ENCODE measurements at regions not wholly inside any gene's neighbourhood (a gene's known extent, or its start where the extent isn't known, plus 50 kb on each side); places are given as distances from the start of the nearest gene placed in this dataset.

DNA sequence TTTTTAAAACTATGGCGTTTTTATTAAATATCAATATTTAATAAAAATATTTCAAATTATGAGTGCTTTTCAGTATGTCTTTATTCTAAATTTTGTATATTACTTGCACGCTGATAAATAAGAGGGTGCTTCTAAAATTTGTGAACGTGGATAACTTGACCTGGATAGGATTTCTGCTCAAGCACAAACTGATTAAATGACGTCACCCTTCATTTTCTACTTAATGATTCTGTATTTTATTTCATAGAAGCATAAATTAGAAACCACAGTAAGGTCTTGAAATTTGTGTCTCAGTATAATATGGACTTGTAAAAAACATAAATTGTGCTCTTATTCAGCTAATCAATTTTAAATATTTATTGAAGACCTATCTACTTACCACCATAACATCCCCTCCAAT lies 903.7 kb downstream of the ROBO2 start:
- DNase-seq, result no peak
- H3K36me3 Mint-ChIP-seq (ENCODE audit: low read depth), result no peaks in the 10 kb centered on the region
- ChIA-PET POLR2A (no interaction called here), CTCF (no interaction called here)
- H3K4me1 Mint-ChIP-seq, result no peaks in the 10 kb centered on the region
- peaks cover 3% of the 10 kb centered on the region for H3K9me3 Mint-ChIP-seq
- no peaks in the 10 kb centered on the region for H3K27me3 Mint-ChIP-seq
- H3K4me3 Mint-ChIP-seq, result no peak overlapping the region
- no peak overlapping the region for H3K27ac Mint-ChIP-seq

DNA sequence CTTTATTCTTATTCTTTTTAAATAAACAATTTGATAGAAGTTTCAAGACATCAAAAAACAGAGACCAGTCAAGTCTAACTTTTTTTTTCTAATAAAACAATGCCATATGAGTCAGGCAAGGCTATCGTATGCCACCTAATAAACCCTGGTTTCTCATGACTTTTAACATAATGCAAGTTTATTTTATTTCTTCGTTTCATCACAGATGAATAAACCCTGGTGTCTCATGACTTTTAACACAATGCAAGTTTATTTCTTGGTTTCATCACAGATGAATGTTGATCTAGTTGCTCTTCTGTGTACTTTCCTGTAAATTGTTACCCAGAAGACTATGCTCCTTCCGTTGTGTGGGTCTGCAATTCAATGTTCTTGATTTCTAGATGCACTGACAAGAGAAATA lies 905.4 kb downstream of the ROBO2 start:
- Mint-ChIP-seq H3K36me3 (ENCODE audit: low read depth) (no peaks in the 10 kb centered on the region), H3K27me3 (no peaks in the 10 kb centered on the region), H3K4me1 (no peaks in the 10 kb centered on the region), H3K4me3 (no peak overlapping the region), H3K9me3 (peaks cover 7% of the 10 kb centered on the region), H3K27ac (no peak overlapping the region)
- ChIA-PET CTCF (no interaction called here), POLR2A (no interaction called here)
- no peak for DNase-seq

DNA sequence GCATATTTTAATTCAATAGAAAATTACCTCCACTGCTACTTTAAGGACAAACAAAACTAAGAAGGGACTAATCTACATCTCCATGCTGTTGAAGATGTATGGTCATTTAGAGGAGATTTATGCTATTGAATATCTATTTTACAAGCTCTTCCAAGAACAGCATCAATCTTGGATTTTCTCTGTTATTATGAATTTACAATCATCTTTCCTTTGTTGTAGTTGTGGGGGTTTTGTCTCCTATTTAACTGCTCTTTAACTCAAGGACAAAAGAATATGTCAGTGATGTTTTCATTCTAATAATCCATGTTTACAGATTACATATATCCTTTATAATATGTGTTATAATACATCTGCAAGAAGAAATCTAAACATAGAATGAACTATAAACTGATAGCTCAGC lies 907.8 kb downstream of the ROBO2 start:
- ChIA-PET CTCF (no interaction called here), POLR2A (no interaction called here)
- H3K4me3 Mint-ChIP-seq, result no peak overlapping the region
- H3K36me3 Mint-ChIP-seq (ENCODE audit: low read depth), result no peaks in the 10 kb centered on the region
- H3K4me1 Mint-ChIP-seq, result no peaks in the 10 kb centered on the region
- H3K9me3 Mint-ChIP-seq, result peaks cover 7% of the 10 kb centered on the region
- H3K27me3 Mint-ChIP-seq, result no peaks in the 10 kb centered on the region
- no peak for DNase-seq
- H3K27ac Mint-ChIP-seq, result no peak overlapping the region

DNA sequence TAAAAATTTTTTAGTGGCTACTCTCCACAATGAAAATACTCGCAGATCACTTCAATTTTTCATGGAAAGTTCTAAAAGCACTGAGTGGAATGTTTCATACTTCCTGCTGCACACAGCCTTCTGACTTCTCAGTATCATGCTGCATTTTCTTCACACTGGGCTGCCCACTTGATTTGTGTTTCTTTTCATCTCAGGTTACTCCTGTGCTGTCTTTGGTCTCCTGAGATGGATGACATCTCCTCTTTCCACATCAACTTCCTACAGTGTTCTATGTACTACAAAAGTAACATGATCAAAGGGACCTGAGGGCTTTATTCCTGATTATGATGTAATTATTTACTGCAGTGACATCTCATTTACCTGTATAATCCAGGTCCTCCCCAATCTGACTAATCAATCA lies 927.7 kb downstream of the ROBO2 start:
- peaks cover 9% of the 10 kb centered on the region for H3K9me3 Mint-ChIP-seq
- no peak overlapping the region for H3K27ac Mint-ChIP-seq
- ChIA-PET POLR2A (no interaction called here), CTCF (no interaction called here)
- H3K4me3 Mint-ChIP-seq, result no peak overlapping the region
- H3K4me1 Mint-ChIP-seq, result no peaks in the 10 kb centered on the region
- no peaks in the 10 kb centered on the region for H3K27me3 Mint-ChIP-seq
- DNase-seq, result no peak
- H3K36me3 Mint-ChIP-seq (ENCODE audit: low read depth), result no peaks in the 10 kb centered on the region

DNA sequence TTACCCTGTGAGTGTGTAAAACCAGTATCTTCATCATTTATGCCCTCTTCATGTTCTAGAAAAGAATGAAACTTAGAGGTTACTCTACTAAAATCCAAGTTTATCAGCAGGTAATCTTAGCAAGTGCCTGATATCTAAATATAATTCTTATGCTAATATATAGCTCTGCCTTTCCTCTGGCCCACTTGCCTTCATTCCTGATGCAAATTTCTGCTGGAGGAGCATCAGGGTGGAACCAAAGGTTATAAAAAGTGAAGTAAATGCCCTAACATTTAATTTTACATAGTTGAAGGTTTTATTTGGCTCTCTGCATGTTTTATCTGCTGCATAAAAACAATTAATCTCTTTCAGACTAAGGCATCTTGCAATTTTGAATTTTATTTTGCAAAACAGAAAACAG lies 936.2 kb downstream of the ROBO2 start:
- ChIA-PET POLR2A (no interaction called here), CTCF (no interaction called here)
- H3K9me3 Mint-ChIP-seq, result no peaks in the 10 kb centered on the region
- no peaks in the 10 kb centered on the region for H3K36me3 Mint-ChIP-seq (ENCODE audit: low read depth)
- DNase-seq, result no peak
- H3K4me3 Mint-ChIP-seq, result no peak overlapping the region
- H3K27ac Mint-ChIP-seq, result no peak overlapping the region
- H3K4me1 Mint-ChIP-seq, result no peaks in the 10 kb centered on the region
- H3K27me3 Mint-ChIP-seq, result no peaks in the 10 kb centered on the region

DNA sequence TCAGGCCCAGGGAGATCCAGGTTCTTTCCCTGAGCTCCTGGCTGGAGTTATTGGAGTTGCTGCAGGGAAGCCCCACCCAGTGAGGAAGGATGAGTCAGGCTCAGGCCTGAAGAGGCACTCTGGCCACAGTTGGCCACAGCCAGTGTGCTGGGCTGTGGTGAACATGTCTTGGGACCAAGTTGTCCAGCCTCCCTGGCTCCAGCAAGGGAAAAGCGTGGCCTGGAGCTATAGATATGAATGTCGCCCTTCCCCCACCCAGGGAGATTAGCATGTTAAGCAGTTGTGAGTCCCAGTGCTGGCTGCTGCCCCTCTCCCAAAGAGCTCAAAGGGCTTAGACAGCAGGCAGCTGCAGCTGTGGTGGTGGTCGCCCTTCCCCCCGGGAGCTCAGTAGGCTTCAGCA lies 963.2 kb downstream of the ROBO2 start:
- Mint-ChIP-seq H3K27me3 (no peaks in the 10 kb centered on the region), H3K4me1 (no peaks in the 10 kb centered on the region), H3K27ac (no peak overlapping the region), H3K36me3 (ENCODE audit: low read depth) (no peaks in the 10 kb centered on the region), H3K4me3 (no peak overlapping the region), H3K9me3 (peaks cover 11% of the 10 kb centered on the region)
- CTCF ChIA-PET, result no interaction called here
- no peak for DNase-seq
- POLR2A ChIA-PET, result no interaction called here

DNA sequence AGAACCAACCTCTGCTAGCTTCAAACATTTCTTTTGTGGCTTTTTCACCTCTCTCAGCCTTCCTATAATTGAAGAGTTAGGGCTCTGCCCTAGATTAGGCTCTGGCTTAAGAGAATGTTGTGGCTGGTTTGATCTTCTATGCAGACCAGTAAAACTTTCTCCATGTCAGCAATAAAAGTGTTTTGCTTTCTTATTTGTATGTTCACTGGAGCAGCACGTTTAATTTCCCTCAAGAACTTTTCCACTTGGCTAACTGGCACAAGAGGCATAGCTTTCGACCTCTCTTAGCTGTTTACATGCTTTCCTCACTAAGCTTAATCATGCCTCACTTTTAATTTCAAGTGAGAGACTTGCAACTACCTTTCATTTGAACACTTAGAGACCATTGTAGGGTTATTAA lies 964.7 kb downstream of the ROBO2 start:
- H3K36me3 Mint-ChIP-seq (ENCODE audit: low read depth), result no peaks in the 10 kb centered on the region
- no peak overlapping the region for H3K4me3 Mint-ChIP-seq
- H3K9me3 Mint-ChIP-seq, result peaks cover 11% of the 10 kb centered on the region
- no peaks in the 10 kb centered on the region for H3K4me1 Mint-ChIP-seq
- ChIA-PET POLR2A (no interaction called here), CTCF (no interaction called here)
- H3K27ac Mint-ChIP-seq, result no peak overlapping the region
- no peaks in the 10 kb centered on the region for H3K27me3 Mint-ChIP-seq
- DNase-seq, result no peak

DNA sequence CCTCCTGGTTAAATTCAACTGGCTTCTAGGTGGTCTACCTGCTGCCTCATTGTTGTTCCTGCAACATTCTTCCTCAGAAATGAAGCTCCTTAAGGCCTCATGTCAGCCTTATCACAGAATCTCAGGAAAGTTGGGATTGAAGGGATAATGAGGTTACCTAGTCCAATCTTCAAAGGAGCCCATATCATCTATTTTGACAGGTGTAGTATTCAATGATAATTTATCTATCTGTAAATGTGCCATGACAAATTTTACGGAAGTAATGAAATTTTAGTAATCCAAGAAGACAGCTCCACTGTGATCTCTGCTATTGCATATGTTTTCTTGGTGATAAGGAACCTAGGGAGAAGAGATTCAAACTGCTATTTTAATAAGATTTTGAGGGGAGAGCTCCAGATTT lies 973.8 kb downstream of the ROBO2 start:
- H3K27ac Mint-ChIP-seq, result no peak overlapping the region
- H3K4me1 Mint-ChIP-seq, result no peaks in the 10 kb centered on the region
- no peaks in the 10 kb centered on the region for H3K36me3 Mint-ChIP-seq (ENCODE audit: low read depth)
- ChIA-PET POLR2A (no interaction called here), CTCF (no interaction called here)
- DNase-seq, result no peak
- peaks cover 3% of the 10 kb centered on the region for H3K9me3 Mint-ChIP-seq
- H3K4me3 Mint-ChIP-seq, result no peak overlapping the region
- H3K27me3 Mint-ChIP-seq, result no peaks in the 10 kb centered on the region

DNA sequence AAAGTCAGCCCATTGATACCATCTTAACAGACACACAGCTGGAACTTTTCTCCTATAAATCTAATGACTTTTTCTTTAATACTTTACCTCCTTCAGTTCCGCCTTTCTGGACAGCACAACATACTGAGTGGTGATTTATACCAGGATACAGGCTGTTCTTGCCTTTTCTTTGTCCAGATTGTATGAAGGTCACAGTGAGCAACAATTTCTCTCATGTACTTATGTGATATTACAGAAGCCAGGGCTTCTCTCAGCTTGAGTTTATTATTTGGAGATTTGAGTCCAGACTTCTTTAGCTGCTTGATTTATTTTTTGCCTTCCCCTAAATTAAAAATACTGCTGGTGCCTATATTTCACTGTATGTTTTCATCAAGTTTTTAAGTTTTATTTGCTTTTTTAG lies 976.0 kb downstream of the ROBO2 start:
- DNase-seq, result no peak
- no peak overlapping the region for H3K4me3 Mint-ChIP-seq
- CTCF ChIA-PET, result no interaction called here
- no peaks in the 10 kb centered on the region for H3K36me3 Mint-ChIP-seq (ENCODE audit: low read depth)
- no peak overlapping the region for H3K27ac Mint-ChIP-seq
- H3K27me3 Mint-ChIP-seq, result no peaks in the 10 kb centered on the region
- POLR2A ChIA-PET, result no interaction called here
- H3K9me3 Mint-ChIP-seq, result peaks cover 3% of the 10 kb centered on the region
- no peaks in the 10 kb centered on the region for H3K4me1 Mint-ChIP-seq

DNA sequence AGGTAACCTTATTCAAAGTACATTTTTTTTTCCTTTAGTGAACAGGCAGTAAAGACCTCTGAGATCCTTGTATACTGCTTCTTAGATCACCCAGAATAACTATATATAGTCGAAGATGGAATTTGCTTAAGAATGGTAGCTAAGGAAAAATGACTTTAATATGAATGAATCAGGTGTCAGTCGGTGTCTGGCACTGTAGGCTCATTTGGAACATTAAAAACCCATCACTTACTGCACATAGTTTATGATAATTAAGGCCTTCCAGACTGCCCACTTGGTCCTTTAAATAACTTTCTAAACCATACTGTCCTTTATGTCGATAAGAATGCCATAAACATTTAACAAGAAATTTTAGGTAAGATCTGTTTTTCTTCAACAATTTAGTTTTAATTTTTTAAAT lies 981.8 kb downstream of the ROBO2 start:
- ChIA-PET CTCF (no interaction called here), POLR2A (no interaction called here)
- no peaks in the 10 kb centered on the region for H3K36me3 Mint-ChIP-seq (ENCODE audit: low read depth)
- no peaks in the 10 kb centered on the region for H3K27me3 Mint-ChIP-seq
- H3K9me3 Mint-ChIP-seq, result peaks cover 9% of the 10 kb centered on the region
- no peak for DNase-seq
- H3K27ac Mint-ChIP-seq, result no peak overlapping the region
- H3K4me1 Mint-ChIP-seq, result no peaks in the 10 kb centered on the region
- no peak overlapping the region for H3K4me3 Mint-ChIP-seq

DNA sequence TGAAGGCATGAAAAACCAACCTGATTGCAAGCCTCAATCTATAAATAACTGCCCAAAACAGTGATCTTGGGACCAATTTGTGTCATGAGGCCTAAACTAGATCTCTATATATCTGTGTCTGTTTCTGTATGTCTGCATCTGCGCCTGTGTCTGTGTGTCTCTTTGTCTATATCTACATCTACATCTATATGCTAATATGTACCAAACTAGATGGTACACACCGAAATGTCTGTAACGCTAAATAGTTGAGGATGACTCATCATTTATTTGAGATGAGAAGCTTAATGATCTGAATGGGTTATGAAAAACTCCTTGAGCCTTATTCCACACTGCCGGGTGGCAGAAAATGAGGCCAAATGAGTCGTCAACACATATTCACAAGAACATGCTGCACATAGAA lies 982.3 kb downstream of the ROBO2 start:
- H3K4me3 Mint-ChIP-seq, result no peak overlapping the region
- no peaks in the 10 kb centered on the region for H3K27me3 Mint-ChIP-seq
- peaks cover 9% of the 10 kb centered on the region for H3K9me3 Mint-ChIP-seq
- ChIA-PET CTCF (no interaction called here), POLR2A (no interaction called here)
- no peak overlapping the region for H3K27ac Mint-ChIP-seq
- DNase-seq, result no peak
- no peaks in the 10 kb centered on the region for H3K4me1 Mint-ChIP-seq
- no peaks in the 10 kb centered on the region for H3K36me3 Mint-ChIP-seq (ENCODE audit: low read depth)

DNA sequence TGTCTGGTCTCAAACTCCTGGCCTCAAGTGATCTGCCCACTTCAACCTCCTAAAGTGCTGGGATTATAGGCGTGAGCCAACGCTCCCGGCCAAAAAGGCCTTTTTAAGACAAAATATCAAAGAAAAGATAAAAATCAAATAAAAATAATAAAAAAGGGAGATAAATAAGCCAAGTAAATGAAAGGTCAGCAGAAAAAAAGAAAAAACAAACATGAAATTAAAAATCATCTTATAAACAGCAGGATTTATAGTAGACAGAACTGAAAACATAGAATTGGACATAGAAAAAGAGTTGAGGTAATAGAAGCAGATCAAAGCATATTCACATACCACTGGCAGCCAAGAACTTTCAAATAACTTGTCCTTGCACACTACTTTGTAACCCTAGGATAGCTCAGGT lies 983.4 kb downstream of the ROBO2 start:
- Mint-ChIP-seq H3K4me1 (no peaks in the 10 kb centered on the region), H3K27ac (no peak overlapping the region), H3K27me3 (no peaks in the 10 kb centered on the region), H3K36me3 (ENCODE audit: low read depth) (no peaks in the 10 kb centered on the region), H3K4me3 (no peak overlapping the region), H3K9me3 (peaks cover 9% of the 10 kb centered on the region)
- DNase-seq, result no peak
- ChIA-PET CTCF (no interaction called here), POLR2A (no interaction called here)

DNA sequence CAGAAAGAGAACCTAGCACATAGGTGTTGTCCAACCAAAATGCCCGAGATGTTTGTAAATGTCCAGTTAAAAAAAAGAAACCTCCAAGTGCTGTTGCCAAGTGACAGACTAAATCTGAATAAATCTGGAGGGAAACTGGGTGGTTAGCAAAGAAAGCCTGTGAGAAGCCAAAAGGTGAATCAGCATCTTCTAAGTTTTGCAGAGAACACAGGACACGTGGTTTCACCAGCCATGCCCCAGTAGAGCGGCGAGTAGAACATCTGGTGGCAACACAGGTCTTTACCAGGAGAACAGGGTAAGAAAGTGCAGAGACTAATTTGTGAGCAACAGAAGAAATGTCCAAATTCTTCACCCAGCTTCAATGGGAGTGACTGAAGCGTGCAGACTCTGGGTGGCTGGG lies 986.0 kb downstream of the ROBO2 start:
- no peaks in the 10 kb centered on the region for H3K27me3 Mint-ChIP-seq
- ChIA-PET CTCF (no interaction called here), POLR2A (no interaction called here)
- no peak overlapping the region for H3K27ac Mint-ChIP-seq
- no peaks in the 10 kb centered on the region for H3K4me1 Mint-ChIP-seq
- H3K4me3 Mint-ChIP-seq, result no peak overlapping the region
- no peak for DNase-seq
- no peaks in the 10 kb centered on the region for H3K36me3 Mint-ChIP-seq (ENCODE audit: low read depth)
- peaks cover 12% of the 10 kb centered on the region for H3K9me3 Mint-ChIP-seq

DNA sequence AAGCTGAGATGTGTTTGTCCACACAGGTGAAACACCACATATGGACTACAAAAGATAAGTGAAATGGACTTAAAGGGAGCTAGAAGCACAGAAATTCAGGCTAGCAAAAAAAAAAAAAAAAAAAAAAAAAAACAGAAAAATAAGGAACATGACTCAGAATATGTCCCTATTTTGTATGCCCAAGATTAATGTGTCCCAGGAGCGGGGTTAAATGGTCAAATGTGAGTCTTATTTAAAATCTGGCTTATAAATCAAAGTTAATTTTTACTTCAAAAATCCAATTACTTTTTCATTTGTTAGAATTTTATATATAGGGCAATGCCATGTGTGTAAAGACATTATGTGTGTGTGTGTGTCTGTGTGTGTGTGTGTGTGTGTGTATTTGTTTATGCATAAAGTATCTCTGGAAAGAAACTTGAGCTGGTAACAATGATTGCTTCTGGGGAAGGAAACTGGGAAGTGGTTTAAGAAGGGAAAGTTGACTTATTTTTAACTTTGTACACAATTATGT lies 986.5 kb downstream of the ROBO2 start:
- POLR2A ChIA-PET, result no interaction called here
- no peaks in the 10 kb centered on the region for H3K27me3 Mint-ChIP-seq
- no peaks in the 10 kb centered on the region for H3K4me1 Mint-ChIP-seq
- H3K9me3 Mint-ChIP-seq, result peaks cover 12% of the 10 kb centered on the region
- no peak for DNase-seq
- no peak overlapping the region for H3K27ac Mint-ChIP-seq
- CTCF ChIA-PET, result no interaction called here
- no peak overlapping the region for H3K4me3 Mint-ChIP-seq
- H3K36me3 Mint-ChIP-seq (ENCODE audit: low read depth), result no peaks in the 10 kb centered on the region

DNA sequence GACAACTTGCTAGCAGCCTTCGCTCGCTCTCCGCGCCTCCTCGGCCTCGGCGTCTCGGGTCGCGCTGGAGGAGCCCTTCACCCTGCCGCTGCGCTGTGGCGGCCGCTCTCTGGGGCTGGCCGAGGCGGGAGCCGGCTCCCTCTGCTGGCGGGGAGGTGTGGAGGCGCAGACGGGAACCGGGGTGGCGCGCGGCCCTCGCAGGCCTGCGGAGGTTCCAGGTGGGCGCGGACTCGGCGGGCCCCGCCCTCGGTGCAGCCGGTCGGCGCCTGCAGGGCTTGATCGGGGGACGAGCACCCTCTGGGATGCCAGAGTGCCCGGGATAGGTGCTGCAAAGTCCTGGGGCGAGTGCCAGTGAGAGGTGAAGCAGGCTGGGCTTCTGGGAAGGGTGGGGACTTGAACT lies 989.9 kb downstream of the ROBO2 start:
- peaks cover 11% of the 10 kb centered on the region for H3K9me3 Mint-ChIP-seq
- no peak for DNase-seq
- no peak overlapping the region for H3K27ac Mint-ChIP-seq
- ChIA-PET CTCF (no interaction called here), POLR2A (no interaction called here)
- H3K27me3 Mint-ChIP-seq, result no peaks in the 10 kb centered on the region
- H3K4me3 Mint-ChIP-seq, result no peak overlapping the region
- no peaks in the 10 kb centered on the region for H3K4me1 Mint-ChIP-seq
- H3K36me3 Mint-ChIP-seq (ENCODE audit: low read depth), result no peaks in the 10 kb centered on the region
